Bronchial epithelial cell (primary cell): ENCODE measurements at regions not wholly inside any gene's neighbourhood (a gene's known extent, or its start where the extent isn't known, plus 50 kb on each side); places are given as distances from the start of the nearest gene placed in this dataset.
A peak's percentile ranks its signal among the peaks of the same experiment; 100 is the strongest.

ENCODE experiments used
- DNase-seq: peaks from one replicate; pipeline ENCODE4 v3.0.0-alpha.2; 2010; ENCODE audit warnings: low read depth
- FAIRE-seq: peaks from 2 replicates; lab custom pipeline; 2011; peaks lifted over from hg19 to GRCh38; lab: Jason Lieb, UNC
- H3K27me3 ChIP-seq: 2 replicates; pipeline ENCODE4 v1.5.1; 2011; ENCODE audit warnings: low read length; ENCODE audit not compliant: control insufficient read depth, insufficient read depth
- H3K36me3 ChIP-seq: 2 replicates; pipeline ENCODE4 v1.5.1; 2011; ENCODE audit warnings: low read length; ENCODE audit not compliant: control insufficient read depth, insufficient read depth
- H3K4me3 ChIP-seq: 2 replicates; pipeline ENCODE4 v1.5.1; 2011; ENCODE audit warnings: mild to moderate bottlenecking, low read depth, low read length, control low read depth
- CTCF ChIP-seq: IDR thresholded peaks from 2 replicates; pipeline ENCODE4 v1.5.1; 2011; ENCODE audit warnings: mild to moderate bottlenecking, moderate library complexity, low read length, control low read depth, inconsistent platforms; ENCODE audit not compliant: insufficient read depth, severe bottlenecking

- FAIRE-seq (no peak), DNase-seq (no peak)
- TF ChIP-seq CTCF = no peak
- Histone ChIP-seq H3K27me3 (no peaks in the 10 kb centered on the region), H3K36me3 (no peaks in the 10 kb centered on the region), H3K4me3 (no peak overlapping the region)
These were observed 73.2 kb downstream of the GPR37 start for GRCh38 chr7:124692425-124692824.

GRCh38 chr7:124690840-124691239, 74.8 kb downstream of the GPR37 start:
- no peak for TF ChIP-seq CTCF
- Histone ChIP-seq H3K36me3 (no peaks in the 10 kb centered on the region), H3K27me3 (no peaks in the 10 kb centered on the region), H3K4me3 (no peak overlapping the region)
- no peak for FAIRE-seq
- DNase-seq = no peak

- TF ChIP-seq CTCF = no peak
- no peak for DNase-seq
- H3K36me3 ChIP-seq = no peaks in the 10 kb centered on the region
These were observed 75.7 kb downstream of the GPR37 start for GRCh38 chr7:124689931-124690330.

GRCh38 chr7:124689523-124689922, 76.1 kb downstream of the GPR37 start:
- no peaks in the 10 kb centered on the region for H3K36me3 ChIP-seq
- TF ChIP-seq CTCF = no peak
- DNase-seq = peak; percentile 30
- H3K27me3 ChIP-seq = no peaks in the 10 kb centered on the region
- no peak for FAIRE-seq
- no peak overlapping the region for H3K4me3 ChIP-seq

More at GRCh38 chr7:124689931-124690330, 75.7 kb downstream of the GPR37 start:
- FAIRE-seq = no peak
- Histone ChIP-seq H3K27me3 (no peaks in the 10 kb centered on the region), H3K4me3 (no peak overlapping the region)

- FAIRE-seq (no peak), DNase-seq (peak; percentile 94)
- Histone ChIP-seq H3K4me3 (no peak overlapping the region), H3K36me3 (no peaks in the 10 kb centered on the region), H3K27me3 (no peaks in the 10 kb centered on the region)
- TF ChIP-seq CTCF = no peak
These were observed 76.6 kb downstream of the GPR37 start for GRCh38 chr7:124688991-124689390.

- Histone ChIP-seq H3K27me3 (no peaks in the 10 kb centered on the region), H3K36me3 (no peaks in the 10 kb centered on the region), H3K4me3 (no peak overlapping the region)
- TF ChIP-seq CTCF = no peak
- DNase-seq (no peak), FAIRE-seq (no peak)
These were observed 78.9 kb downstream of the GPR37 start for GRCh38 chr7:124686543-124687171.
